ENCODE measurements at regions not wholly inside any gene's neighbourhood (a gene's known extent, or its start where the extent isn't known, plus 50 kb on each side); places are given as distances from the start of the nearest gene placed in this dataset.

DNA sequence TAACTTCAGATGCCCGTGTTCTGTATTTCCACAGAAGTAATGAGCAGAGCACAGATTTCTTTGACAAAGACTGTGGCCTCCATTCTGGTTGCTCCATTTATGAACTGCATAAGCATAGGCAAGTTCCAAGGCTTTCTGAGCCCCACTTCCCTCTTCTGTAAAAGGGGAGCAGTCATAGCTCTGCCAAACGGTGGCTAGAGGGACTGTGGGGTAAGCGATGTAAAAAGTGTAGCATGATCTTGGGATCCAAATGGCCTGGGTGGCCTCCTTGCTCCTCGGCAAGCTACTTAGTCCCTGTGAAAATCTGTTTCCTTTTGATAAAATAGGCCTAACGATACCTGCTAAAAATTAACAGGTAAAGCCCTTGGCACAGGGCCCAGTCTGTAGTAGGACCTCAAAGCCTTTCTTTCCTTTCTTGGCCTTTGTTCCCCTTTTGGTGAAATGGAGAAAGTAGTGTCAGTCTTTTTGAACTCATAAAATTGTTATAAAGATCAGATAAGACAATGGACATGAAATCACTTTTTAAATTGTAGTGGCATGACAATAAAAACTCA is 646.6 kb downstream of the ACTL7B start:
- TF ChIP-seq, protein P1, sequence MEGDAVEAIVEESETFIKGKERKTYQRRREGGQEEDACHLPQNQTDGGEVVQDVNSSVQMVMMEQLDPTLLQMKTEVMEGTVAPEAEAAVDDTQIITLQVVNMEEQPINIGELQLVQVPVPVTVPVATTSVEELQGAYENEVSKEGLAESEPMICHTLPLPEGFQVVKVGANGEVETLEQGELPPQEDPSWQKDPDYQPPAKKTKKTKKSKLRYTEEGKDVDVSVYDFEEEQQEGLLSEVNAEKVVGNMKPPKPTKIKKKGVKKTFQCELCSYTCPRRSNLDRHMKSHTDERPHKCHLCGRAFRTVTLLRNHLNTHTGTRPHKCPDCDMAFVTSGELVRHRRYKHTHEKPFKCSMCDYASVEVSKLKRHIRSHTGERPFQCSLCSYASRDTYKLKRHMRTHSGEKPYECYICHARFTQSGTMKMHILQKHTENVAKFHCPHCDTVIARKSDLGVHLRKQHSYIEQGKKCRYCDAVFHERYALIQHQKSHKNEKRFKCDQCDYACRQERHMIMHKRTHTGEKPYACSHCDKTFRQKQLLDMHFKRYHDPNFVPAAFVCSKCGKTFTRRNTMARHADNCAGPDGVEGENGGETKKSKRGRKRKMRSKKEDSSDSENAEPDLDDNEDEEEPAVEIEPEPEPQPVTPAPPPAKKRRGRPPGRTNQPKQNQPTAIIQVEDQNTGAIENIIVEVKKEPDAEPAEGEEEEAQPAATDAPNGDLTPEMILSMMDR (CRISPR knock-in tag; IDR thresholded peaks at IDR 0.05): no peak
- TF ChIP-seq NR2C2 (CRISPR knock-in tag; IDR thresholded peaks at IDR 0.05; ENCODE audit: borderline replicate concordance): no peak
- no peak for TF ChIP-seq POLR2AphosphoS5 (IDR thresholded peaks at IDR 0.05; ENCODE audit: low read depth, low read length)
- no peak for TF ChIP-seq HMG20A (CRISPR knock-in tag; IDR thresholded peaks at IDR 0.05; ENCODE audit: borderline replicate concordance)
- TF ChIP-seq U2AF1 (optimal IDR thresholded peaks at IDR 0.05; ENCODE audit: low read depth, low read length): no peak
- TF ChIP-seq, protein P2, sequence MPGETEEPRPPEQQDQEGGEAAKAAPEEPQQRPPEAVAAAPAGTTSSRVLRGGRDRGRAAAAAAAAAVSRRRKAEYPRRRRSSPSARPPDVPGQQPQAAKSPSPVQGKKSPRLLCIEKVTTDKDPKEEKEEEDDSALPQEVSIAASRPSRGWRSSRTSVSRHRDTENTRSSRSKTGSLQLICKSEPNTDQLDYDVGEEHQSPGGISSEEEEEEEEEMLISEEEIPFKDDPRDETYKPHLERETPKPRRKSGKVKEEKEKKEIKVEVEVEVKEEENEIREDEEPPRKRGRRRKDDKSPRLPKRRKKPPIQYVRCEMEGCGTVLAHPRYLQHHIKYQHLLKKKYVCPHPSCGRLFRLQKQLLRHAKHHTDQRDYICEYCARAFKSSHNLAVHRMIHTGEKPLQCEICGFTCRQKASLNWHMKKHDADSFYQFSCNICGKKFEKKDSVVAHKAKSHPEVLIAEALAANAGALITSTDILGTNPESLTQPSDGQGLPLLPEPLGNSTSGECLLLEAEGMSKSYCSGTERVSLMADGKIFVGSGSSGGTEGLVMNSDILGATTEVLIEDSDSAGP (CRISPR knock-in tag; IDR thresholded peaks at IDR 0.05; ENCODE audit: borderline replicate concordance): no peak
- TF ChIP-seq, protein P3, sequence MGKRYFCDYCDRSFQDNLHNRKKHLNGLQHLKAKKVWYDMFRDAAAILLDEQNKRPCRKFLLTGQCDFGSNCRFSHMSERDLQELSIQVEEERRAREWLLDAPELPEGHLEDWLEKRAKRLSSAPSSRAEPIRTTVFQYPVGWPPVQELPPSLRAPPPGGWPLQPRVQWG (CRISPR knock-in tag; IDR thresholded peaks at IDR 0.05; ENCODE audit: borderline replicate concordance, low read depth): no peak
- TF ChIP-seq, protein P4, sequence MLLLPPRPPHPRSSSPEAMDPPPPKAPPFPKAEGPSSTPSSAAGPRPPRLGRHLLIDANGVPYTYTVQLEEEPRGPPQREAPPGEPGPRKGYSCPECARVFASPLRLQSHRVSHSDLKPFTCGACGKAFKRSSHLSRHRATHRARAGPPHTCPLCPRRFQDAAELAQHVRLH (CRISPR knock-in tag; IDR thresholded peaks at IDR 0.05; ENCODE audit: borderline replicate concordance, low read depth): no peak
- no peak for TF ChIP-seq PAF1 (CRISPR knock-in tag; IDR thresholded peaks at IDR 0.05)

All from HepG2 (cell line).